Fibroblast of peridontal ligament (primary cell): ENCODE measurements at regions not wholly inside any gene's neighbourhood (a gene's known extent, or its start where the extent isn't known, plus 50 kb on each side); places are given as distances from the start of the nearest gene placed in this dataset.
A peak's percentile ranks its signal among the peaks of the same experiment; 100 is the strongest.

Experiments
- DNase-seq: peaks from one replicate; pipeline ENCODE4 v3.0.0-alpha.2; 2010; ENCODE audit errors: extremely low read depth

DNA sequence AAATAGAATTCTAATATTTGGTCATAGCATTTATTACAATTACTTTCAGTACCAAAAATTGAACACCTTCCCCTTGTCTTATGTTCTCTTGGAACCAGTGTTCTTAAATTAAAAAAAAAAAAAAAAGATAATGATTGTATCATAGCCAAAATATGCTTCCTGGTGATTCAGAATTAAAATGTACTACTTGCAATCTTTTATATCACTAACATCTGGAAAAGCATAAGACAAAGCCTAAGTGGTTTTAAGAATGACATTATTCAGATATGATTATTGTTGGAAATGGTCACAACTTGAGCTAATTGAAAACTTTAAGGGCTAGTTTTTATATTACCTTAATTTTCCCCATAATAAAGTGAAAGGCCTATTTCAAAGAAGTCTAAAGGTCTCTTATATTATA is 493.3 kb upstream of the MARCKS start:
- DNase-seq = peak; percentile 67

GRCh38 chr6:113364766-113365165 is 492.4 kb upstream of the MARCKS start:
- no peak for DNase-seq

DNA sequence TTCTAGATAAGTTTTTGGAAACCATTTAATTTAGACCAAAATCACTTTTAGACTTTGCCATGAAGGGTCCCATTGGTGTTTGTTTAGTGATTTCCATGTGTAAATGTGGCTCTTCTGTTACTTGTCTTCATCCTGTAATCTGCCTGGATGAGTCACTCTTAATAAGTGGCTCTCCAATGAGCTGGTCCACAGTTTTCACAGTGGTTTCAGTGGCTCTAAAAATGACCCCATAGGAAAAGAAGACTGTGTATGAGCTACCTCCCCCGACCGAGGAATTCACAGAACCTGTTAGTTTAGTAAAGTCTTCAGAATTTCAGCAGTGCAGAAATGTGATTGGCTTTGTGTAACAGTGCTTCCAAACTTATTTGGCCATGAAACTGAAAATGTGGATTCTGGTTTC is 492.0 kb upstream of the MARCKS start:
- peak; percentile 64 for DNase-seq

DNA sequence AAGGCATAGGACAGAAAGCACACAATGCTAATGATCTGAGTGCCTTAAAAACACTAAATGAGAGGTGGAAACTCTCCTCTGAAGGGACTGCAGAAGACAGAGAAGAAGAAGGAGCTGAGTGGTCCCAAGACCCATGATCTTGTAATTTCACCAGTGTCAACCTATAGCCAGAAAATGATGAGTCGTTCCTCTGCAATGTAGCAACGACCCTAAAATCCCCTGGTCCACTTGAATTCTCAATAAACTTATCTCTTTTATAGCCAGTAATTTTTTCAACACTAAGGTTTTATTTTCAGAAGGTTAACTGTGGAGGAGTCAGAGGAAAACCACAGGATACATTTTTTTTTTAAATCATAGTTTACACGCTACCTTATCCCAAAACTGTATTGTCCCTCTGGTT is 490.6 kb upstream of the MARCKS start:
- DNase-seq = no peak

GRCh38 chr6:113370508-113371502 is 486.3 kb upstream of the MARCKS start:
- no peak for DNase-seq

GRCh38 chr6:113375466-113375865 is 481.7 kb upstream of the MARCKS start:
- DNase-seq = peak; percentile 48

- peak; percentile 98 for DNase-seq
Observed at GRCh38 chr6:113375950-113376846, 480.9 kb upstream of the MARCKS start.

GRCh38 chr6:113376847-113377165 is 480.3 kb upstream of the MARCKS start:
- no peak for DNase-seq

GRCh38 chr6:113377362-113377942 is 479.7 kb upstream of the MARCKS start:
- DNase-seq = no peak

- no peak for DNase-seq
Observed at GRCh38 chr6:113380591-113380990, 476.6 kb upstream of the MARCKS start.

DNA sequence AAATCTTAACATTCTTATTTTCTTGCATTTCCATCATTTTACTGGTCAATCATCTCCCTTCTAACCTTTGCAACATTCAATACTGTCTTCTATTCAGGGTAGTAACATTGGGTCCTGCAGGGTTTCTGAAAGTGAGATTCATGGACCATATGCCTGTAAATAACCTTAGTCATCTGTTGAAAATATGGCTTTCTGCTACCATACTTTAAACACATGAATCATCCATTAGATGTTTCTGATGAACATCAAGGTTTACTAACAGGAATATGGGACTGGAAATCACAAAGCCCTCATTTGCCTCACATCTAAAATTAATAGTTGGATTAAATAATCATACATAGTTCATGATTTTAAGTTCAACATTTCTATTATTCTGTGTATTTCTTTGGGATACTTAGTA is 475.9 kb upstream of the MARCKS start:
- no peak for DNase-seq

DNA sequence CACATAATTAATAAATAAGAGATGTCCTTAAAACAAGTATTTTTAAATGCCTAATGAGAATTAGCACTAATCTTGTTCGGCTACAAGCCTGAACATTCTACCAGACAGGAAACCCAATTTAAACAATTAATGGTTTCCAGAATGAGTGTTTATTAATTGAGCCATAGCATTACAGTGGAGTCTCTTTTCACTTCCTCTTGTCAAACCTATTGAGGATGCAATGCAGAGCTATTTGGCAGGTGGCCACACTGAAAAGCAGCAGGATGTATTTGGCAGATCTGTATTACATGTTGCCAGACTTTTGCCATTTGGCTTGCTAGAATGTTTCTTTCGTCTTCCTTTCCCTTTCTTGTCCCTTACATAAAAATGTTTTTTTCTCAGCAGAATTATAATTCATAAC is 475.2 kb upstream of the MARCKS start:
- DNase-seq = peak; percentile 69

DNA sequence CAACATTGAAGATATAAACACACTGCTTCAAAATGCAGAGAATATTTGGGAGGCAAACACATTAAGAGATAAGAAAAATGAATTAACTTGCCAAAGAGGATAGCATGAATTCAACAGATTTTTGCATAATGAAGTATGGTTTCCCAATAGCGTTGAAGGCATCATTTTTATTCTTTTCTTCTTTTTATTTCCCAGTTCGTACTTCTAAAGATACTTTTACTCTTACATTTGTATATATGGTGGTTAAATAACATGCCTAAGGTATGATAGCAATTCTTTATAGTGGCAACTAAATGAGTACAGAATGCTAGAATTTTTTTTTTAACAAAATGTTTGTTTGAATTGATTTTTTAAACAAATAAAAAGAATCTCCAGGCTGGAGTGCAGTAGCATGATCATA is 473.4 kb upstream of the MARCKS start:
- peak; percentile 71 for DNase-seq

DNA sequence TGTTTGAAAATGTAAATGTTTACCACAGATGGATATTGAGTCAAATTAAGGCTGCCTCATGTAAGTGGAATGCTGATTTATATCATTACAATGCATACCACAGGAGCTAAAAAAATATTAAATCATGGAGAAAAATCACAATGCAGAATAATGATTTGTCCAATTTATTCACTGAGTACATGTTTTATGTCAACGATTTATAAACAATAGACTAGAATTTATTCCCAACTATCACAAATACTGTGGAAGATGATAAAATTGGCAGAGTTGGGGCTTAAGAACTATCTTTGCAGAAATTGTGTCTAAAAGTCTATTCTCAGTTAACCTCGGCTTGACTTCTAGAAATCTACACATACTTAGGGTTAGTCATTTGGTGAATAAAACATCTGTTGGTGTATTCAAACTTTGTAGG is 472.1 kb upstream of the MARCKS start:
- DNase-seq = peak; percentile 56

- no peak for DNase-seq
Observed at GRCh38 chr6:113388996-113389395, 468.1 kb upstream of the MARCKS start.

GRCh38 chr6:113392551-113393055 is 464.5 kb upstream of the MARCKS start:
- peak; percentile 78 for DNase-seq

GRCh38 chr6:113394216-113394615 is 462.9 kb upstream of the MARCKS start:
- peak; percentile 38 for DNase-seq

DNA sequence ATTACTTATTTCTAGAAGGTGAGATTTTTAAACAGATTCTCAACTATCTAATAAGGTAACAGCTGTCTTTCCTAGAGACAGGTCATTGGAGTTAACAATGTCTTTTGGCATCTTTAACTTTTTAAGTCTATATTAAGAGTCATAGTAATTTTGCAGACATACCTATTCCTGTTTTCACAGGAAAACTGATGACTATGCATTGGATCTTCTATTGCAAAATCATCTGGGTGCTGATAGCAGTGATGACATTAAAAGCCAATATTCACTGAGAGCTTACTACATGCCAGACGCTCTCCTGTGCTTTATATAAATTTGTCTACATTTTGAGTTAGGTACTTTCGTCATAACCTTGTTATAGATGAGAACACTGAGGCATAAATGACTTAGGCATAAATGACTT is 462.4 kb upstream of the MARCKS start:
- no peak for DNase-seq

GRCh38 chr6:113396730-113397129 is 460.4 kb upstream of the MARCKS start:
- no peak for DNase-seq

GRCh38 chr6:113397236-113397635 is 459.9 kb upstream of the MARCKS start:
- DNase-seq = peak; percentile 79

DNA sequence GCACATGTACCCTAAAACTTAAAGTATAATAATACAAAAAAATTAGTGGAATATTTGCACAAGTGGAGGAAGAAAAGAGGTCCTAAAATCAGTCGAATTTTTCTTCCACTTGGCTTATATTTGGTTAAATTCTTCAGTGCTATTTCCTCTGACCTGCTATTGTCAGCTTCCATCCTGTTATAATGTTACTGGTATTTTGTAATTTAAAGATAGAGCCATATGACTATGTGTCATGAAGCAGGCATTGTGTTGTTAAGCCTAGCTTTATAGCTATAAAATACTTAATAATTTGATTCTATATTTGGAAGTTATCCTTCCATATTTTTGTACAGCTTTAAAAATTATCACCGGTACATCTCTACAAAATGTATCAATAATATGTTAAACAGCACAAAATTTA is 455.9 kb upstream of the MARCKS start:
- no peak for DNase-seq

GRCh38 chr6:113402544-113402943 is 454.6 kb upstream of the MARCKS start:
- DNase-seq = no peak
